Upper lobe of left lung (tissue), 6 donors: ENCODE measurements at regions not wholly inside any gene's neighbourhood (a gene's known extent, or its start where the extent isn't known, plus 50 kb on each side); places are given as distances from the start of the nearest gene placed in this dataset.

ENCODE experiments used
- ATAC-seq, 2 donors: fragments of 200-7000 bp; cut with Tn5 transposase; one replicate each; pipeline ENCODE4 v1.9.1; 2022; ENCODE audit warnings: mild to moderate bottlenecking in 2 of 2, moderate library complexity in 2 of 2; ENCODE audit not compliant: low FRiP score in 2 of 2
- DNase-seq, 2 donors: peaks; one replicate each; pipeline ENCODE4 v3.0.0-alpha.2; 2019 to 2020
- H3K27ac ChIP-seq, 4 donors: fragments of 200-600 bp; sonication (generic); one replicate each; pipeline ENCODE4 v1.5.1; 2016 to 2019
- H3K27me3 ChIP-seq, 4 donors: fragments of 200-600 bp; sonication (generic); one replicate each; pipeline ENCODE4 v1.5.1; 2017 to 2019
- H3K36me3 ChIP-seq, 4 donors: fragments of 200-600 bp; sonication (generic); one replicate each; pipeline ENCODE4 v1.5.1; 2016 to 2019
- H3K4me1 ChIP-seq, 4 donors: fragments of 200-600 bp; sonication (generic); one replicate each; pipeline ENCODE4 v1.5.1; 2018 to 2019
- H3K4me3 ChIP-seq, 4 donors: fragments of 200-600 bp; sonication (generic); one replicate each; pipeline ENCODE4 v1.5.1; 2017 to 2019; ENCODE audit warnings: mild to moderate bottlenecking in 2 of 4, moderate library complexity in 1 of 4
- H3K9me3 ChIP-seq, 4 donors: fragments of 200-600 bp; sonication (generic); one replicate each; pipeline ENCODE4 v1.5.1; 2018 to 2019
- EP300 ChIP-seq, 4 donors: sonication (generic); formaldehyde crosslinking; IDR thresholded peaks; one replicate each; pipeline ENCODE4 v1.5.1; 2017; ENCODE audit warnings: antibody characterized with exemption in 4 of 4, control low read depth in 2 of 4
- POLR2A ChIP-seq, 4 donors: fragments of 450-650 bp; IDR thresholded peaks; one replicate each; pipeline ENCODE4 v1.5.1; 2016 to 2017; ENCODE audit warnings: antibody characterized with exemption in 4 of 4, mild to moderate bottlenecking in 2 of 4
- POLR2AphosphoS5 ChIP-seq, 2 donors: sonication (generic); formaldehyde crosslinking; IDR thresholded peaks; one replicate each; pipeline ENCODE4 v1.5.1; 2017; ENCODE audit warnings: antibody characterized with exemption in 2 of 2
- WGBS, 2 donors: methylation state at CpG; one replicate each; pipeline ENCODE4 v1.1.5; 2017 to 2018; 5-methylcytosine and 5-hydroxymethylcytosine counted together
- TF ChIP-seq, protein P1 (sequence below), 6 experiments: fragments of 450-650 bp in 4 of 6; fragments of 200-600 bp in 2 of 6; sonication (generic) in 2 of 6; IDR thresholded peaks; one replicate each; pipeline ENCODE4 v1.5.1; 2016 to 2019; ENCODE audit warnings: antibody characterized with exemption in 6 of 6
- donor health status: DM: no; HTN: no; CAD: no; lungs with moderate emphysema.
- donor health status: DM: no; HTN: yes; CAD: no; lungs with severe emphysema.

GRCh38 chr10:106254071-106254470, 910.4 kb downstream of the SORCS1 start:
- no peak overlapping the region for H3K4me3 ChIP-seq
- no peak for TF ChIP-seq POLR2A (IDR thresholded peaks at IDR 0.05)
- TF ChIP-seq, protein P1, sequence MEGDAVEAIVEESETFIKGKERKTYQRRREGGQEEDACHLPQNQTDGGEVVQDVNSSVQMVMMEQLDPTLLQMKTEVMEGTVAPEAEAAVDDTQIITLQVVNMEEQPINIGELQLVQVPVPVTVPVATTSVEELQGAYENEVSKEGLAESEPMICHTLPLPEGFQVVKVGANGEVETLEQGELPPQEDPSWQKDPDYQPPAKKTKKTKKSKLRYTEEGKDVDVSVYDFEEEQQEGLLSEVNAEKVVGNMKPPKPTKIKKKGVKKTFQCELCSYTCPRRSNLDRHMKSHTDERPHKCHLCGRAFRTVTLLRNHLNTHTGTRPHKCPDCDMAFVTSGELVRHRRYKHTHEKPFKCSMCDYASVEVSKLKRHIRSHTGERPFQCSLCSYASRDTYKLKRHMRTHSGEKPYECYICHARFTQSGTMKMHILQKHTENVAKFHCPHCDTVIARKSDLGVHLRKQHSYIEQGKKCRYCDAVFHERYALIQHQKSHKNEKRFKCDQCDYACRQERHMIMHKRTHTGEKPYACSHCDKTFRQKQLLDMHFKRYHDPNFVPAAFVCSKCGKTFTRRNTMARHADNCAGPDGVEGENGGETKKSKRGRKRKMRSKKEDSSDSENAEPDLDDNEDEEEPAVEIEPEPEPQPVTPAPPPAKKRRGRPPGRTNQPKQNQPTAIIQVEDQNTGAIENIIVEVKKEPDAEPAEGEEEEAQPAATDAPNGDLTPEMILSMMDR (IDR thresholded peaks at IDR 0.05) = no peak
- no peak for TF ChIP-seq POLR2AphosphoS5 (IDR thresholded peaks at IDR 0.05)
- no peak for TF ChIP-seq EP300 (IDR thresholded peaks at IDR 0.05)
- H3K27me3 ChIP-seq = no peaks in the 10 kb centered on the region
- H3K9me3 ChIP-seq = no peaks in the 10 kb centered on the region
- no peak overlapping the region for H3K27ac ChIP-seq
- H3K36me3 ChIP-seq = no peaks in the 10 kb centered on the region
- ATAC-seq (no peak), DNase-seq (no peak)
- 58 to 63% methylated on average over 6 to 7 of the region's 7 CpGs for WGBS, 2 donors
- no peaks in the 10 kb centered on the region for H3K4me1 ChIP-seq

DNA sequence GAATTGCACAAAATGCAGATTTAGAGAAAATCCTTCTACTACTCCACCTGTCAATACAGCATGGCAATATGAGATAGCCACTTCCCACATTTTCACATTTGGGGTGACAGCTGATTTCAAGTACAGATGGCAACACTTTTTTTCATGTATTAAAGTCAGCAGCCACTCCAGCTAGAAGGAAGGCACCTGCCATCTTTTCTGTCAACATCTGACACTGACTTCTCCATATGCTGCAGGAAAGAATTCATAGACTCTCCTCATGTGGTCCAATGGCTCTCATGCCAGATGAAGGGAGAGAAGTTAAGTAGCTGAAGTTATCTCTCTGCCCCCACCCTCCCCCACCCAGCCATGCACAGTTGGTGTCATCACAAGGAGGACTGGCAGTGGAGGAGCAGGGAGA, 912.0 kb downstream of the SORCS1 start:
- no peaks in the 10 kb centered on the region for H3K4me1 ChIP-seq
- H3K27ac ChIP-seq = no peak overlapping the region
- TF ChIP-seq, protein P1 (IDR thresholded peaks at IDR 0.05) = no peak
- TF ChIP-seq POLR2A (IDR thresholded peaks at IDR 0.05) (no peak), EP300 (IDR thresholded peaks at IDR 0.05) (no peak), POLR2AphosphoS5 (IDR thresholded peaks at IDR 0.05) (no peak)
- ATAC-seq = no peak
- no peak for DNase-seq
- no peak overlapping the region for H3K4me3 ChIP-seq
- H3K9me3 ChIP-seq = no peaks in the 10 kb centered on the region
- H3K36me3 ChIP-seq = no peaks in the 10 kb centered on the region
- H3K27me3 ChIP-seq = no peaks in the 10 kb centered on the region

- ATAC-seq (no peak), DNase-seq (no peak)
- Histone ChIP-seq H3K9me3 (no peaks in the 10 kb centered on the region), H3K36me3 (no peaks in the 10 kb centered on the region), H3K27ac (no peak overlapping the region), H3K4me3 (no peak overlapping the region), H3K4me1 (no peaks in the 10 kb centered on the region), H3K27me3 (no peaks in the 10 kb centered on the region)
- no peak for TF ChIP-seq POLR2AphosphoS5 (IDR thresholded peaks at IDR 0.05)
- TF ChIP-seq, protein P1 (IDR thresholded peaks at IDR 0.05) = no peak
- no peak for TF ChIP-seq EP300 (IDR thresholded peaks at IDR 0.05)
- no peak for TF ChIP-seq POLR2A (IDR thresholded peaks at IDR 0.05)
- WGBS, 2 donors = 96 to 100% methylated on average over 1 of the region's 1 CpG
Observed at GRCh38 chr10:106251573-106251972, 912.9 kb downstream of the SORCS1 start.

GRCh38 chr10:106242301-106242700, 922.2 kb downstream of the SORCS1 start:
- WGBS, 2 donors = 69 to 72% methylated on average over 7 of the region's 7 CpGs
- H3K36me3 ChIP-seq = no peaks in the 10 kb centered on the region
- H3K27me3 ChIP-seq = no peaks in the 10 kb centered on the region
- TF ChIP-seq POLR2A (IDR thresholded peaks at IDR 0.05) = no peak
- TF ChIP-seq, protein P1 (IDR thresholded peaks at IDR 0.05) = no peak
- TF ChIP-seq EP300 (IDR thresholded peaks at IDR 0.05) = no peak
- TF ChIP-seq POLR2AphosphoS5 (IDR thresholded peaks at IDR 0.05) = no peak
- no peak for ATAC-seq
- no peak overlapping the region for H3K4me3 ChIP-seq
- H3K9me3 ChIP-seq = no peaks in the 10 kb centered on the region
- H3K4me1 ChIP-seq = no peaks in the 10 kb centered on the region
- DNase-seq = no peak
- no peak overlapping the region for H3K27ac ChIP-seq

DNA sequence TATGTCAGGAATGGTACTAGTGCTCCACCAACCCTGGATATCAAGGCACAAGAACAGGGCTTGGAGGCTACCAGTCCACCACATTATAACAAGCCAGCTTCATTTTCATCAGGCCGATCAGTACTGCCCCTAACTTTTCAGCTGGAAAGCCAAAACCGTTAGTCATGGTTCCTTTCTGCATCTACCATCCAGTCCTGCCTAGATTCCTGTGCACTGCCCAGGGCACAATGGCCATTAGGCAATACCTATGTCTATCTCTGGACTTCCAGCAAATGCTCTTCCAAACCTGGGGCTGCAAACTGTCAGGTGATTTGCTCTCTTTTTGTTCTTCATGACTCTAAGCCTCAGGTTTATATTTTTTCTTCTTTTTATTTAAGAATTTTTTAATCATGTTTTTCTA, 937.7 kb downstream of the SORCS1 start:
- Histone ChIP-seq H3K27me3 (no peaks in the 10 kb centered on the region), H3K4me3 (no peak overlapping the region), H3K4me1 (no peaks in the 10 kb centered on the region), H3K9me3 (no peaks in the 10 kb centered on the region), H3K36me3 (no peaks in the 10 kb centered on the region), H3K27ac (no peak overlapping the region)
- no peak for DNase-seq
- no peak for ATAC-seq
- WGBS, 2 donors = 74 to 76% methylated on average over 2 of the region's 2 CpGs
- TF ChIP-seq, protein P1 (IDR thresholded peaks at IDR 0.05) = no peak
- TF ChIP-seq POLR2AphosphoS5 (IDR thresholded peaks at IDR 0.05) = no peak
- no peak for TF ChIP-seq EP300 (IDR thresholded peaks at IDR 0.05)
- no peak for TF ChIP-seq POLR2A (IDR thresholded peaks at IDR 0.05)
